HepG2 (cell line): ENCODE measurements at regions not wholly inside any gene's neighbourhood (a gene's known extent, or its start where the extent isn't known, plus 50 kb on each side); places are given as distances from the start of the nearest gene placed in this dataset.

Experiments
- ATAC-seq: fragments of 200-7000 bp; cut with Tn5 transposase; 3 replicates; pipeline ENCODE4 v1.9.1; 2020; ENCODE audit warnings: mild to moderate bottlenecking, moderate library complexity
- BruUV-seq: library from RNA; stranded (reverse); fragments of 400-500 nt; replicated peaks from 2 replicates; lab custom pipeline; 2021; lab: Mats Ljungman, UMichigan
- CTCF ChIA-PET: fragments of 300-600 bp; formaldehyde crosslinking; extraction: SDS; loops from one replicate; lab custom pipeline; 2021; ENCODE audit warnings: low total read pairs, inconsistent platforms, low intra/inter-chr PET ratio; lab: Yijun Ruan, JAX
- POLR2A ChIA-PET: fragments of 350-600 bp; sonication (Branson Sonifier 250); formaldehyde crosslinking; loops from one replicate; lab custom pipeline; 2020; ENCODE audit warnings: antibody characterized with exemption, inconsistent platforms; lab: Yijun Ruan, JAX
- DNase-seq: peaks from one replicate; pipeline ENCODE4 v3.0.0-alpha.2; 2015; ENCODE audit warnings: low spot score
- FAIRE-seq: peaks from 3 replicates; lab custom pipeline; 2011; peaks lifted over from hg19 to GRCh38; lab: Jason Lieb, UNC
- H2AFZ ChIP-seq: one replicate; pipeline ENCODE4 v1.6.1; 2011; ENCODE audit warnings: low read length, inconsistent platforms
- H3K27ac ChIP-seq: fragments of 300-600 bp; 3 replicates; pipeline ENCODE4 v1.8.0; 2011; ENCODE audit warnings: mixed run types, mild to moderate bottlenecking, mixed read lengths, low read length, inconsistent platforms; ENCODE audit not compliant: insufficient read depth; ENCODE audit errors: extremely low read length
- H3K27me3 ChIP-seq, 2 experiments: fragments of 200-600 bp in 1 of 2; 2 replicates in 1 of 2; 3 replicates in 1 of 2; pipeline versions ENCODE4 v1.6.0 to v1.8.0; 2011; ENCODE audit warnings: low read length in 2 of 2, mild to moderate bottlenecking in 2 of 2, moderate library complexity in 2 of 2, inconsistent platforms in 1 of 2; ENCODE audit not compliant: insufficient read depth in 2 of 2, control insufficient read depth in 1 of 2
- H3K36me3 ChIP-seq, 2 experiments: fragments of 200-600 bp in 1 of 2; replicated peaks in 1 of 2; 2 replicates in 1 of 2; 3 replicates in 1 of 2; pipeline versions ENCODE4 v1.5.1 to v1.8.0; 2011; ENCODE audit warnings: low read length in 2 of 2, inconsistent platforms in 1 of 2; ENCODE audit not compliant: insufficient read depth in 2 of 2, control insufficient read depth in 1 of 2
- H3K4me1 ChIP-seq: 2 replicates; pipeline ENCODE4 v1.5.1; 2012; ENCODE audit warnings: low read length, inconsistent platforms; ENCODE audit not compliant: insufficient read depth
- H3K4me2 ChIP-seq: 2 replicates; pipeline ENCODE4 v1.6.0; 2011; ENCODE audit warnings: low read depth, low read length, inconsistent platforms
- H3K4me3 ChIP-seq, 3 experiments: fragments of 200-600 bp in 1 of 3; sonication (generic), shearing (Covaris generic) in 1 of 3; replicated peaks in 1 of 3; 2 replicates each; pipeline ENCODE4 v1.5.1; 2011 to 2016; ENCODE audit warnings: low read length in 3 of 3, inconsistent platforms in 2 of 3, low read depth in 2 of 3, mild to moderate bottlenecking in 2 of 3, control low read depth in 1 of 3, mixed read lengths in 1 of 3; ENCODE audit not compliant: insufficient read depth in 1 of 3
- H3K79me2 ChIP-seq: one replicate; pipeline ENCODE4 v1.6.1; 2011; ENCODE audit warnings: low read length, inconsistent platforms; ENCODE audit not compliant: insufficient read depth
- H3K9ac ChIP-seq: 2 replicates; pipeline ENCODE4 v1.6.0; 2011; ENCODE audit warnings: mild to moderate bottlenecking, low read depth, low read length, inconsistent platforms; ENCODE audit not compliant: insufficient read depth
- H3K9me3 ChIP-seq: 2 replicates; pipeline ENCODE4 v1.5.1; 2012; ENCODE audit warnings: mild to moderate bottlenecking, low read length
- H4K20me1 ChIP-seq: 2 replicates; pipeline ENCODE4 v1.6.0; 2011; ENCODE audit warnings: inconsistent platforms, mild to moderate bottlenecking, low read length, moderate library complexity; ENCODE audit not compliant: insufficient read depth
- CHD2 ChIP-seq: IDR thresholded peaks from 2 replicates; pipeline ENCODE4 v1.6.1; 2011; ENCODE audit warnings: low read depth, low read length, improper control_type of control experiment
- ELF4 ChIP-seq: sonication (generic); formaldehyde crosslinking; IDR thresholded peaks from 2 replicates; pipeline ENCODE4 v1.5.0; 2020; ENCODE audit warnings: missing genetic modification reagents, mild to moderate bottlenecking, moderate library complexity, borderline replicate concordance
- FOXJ3 ChIP-seq: sonication (generic); formaldehyde crosslinking; IDR thresholded peaks from 2 replicates; pipeline ENCODE4 v1.4.0; 2020; ENCODE audit warnings: missing genetic modification reagents, mild to moderate bottlenecking, borderline replicate concordance
- HHEX ChIP-seq: IDR thresholded peaks from 2 replicates; pipeline ENCODE4 v1.6.1; 2016; ENCODE audit warnings: control low read depth
- KDM4B ChIP-seq: sonication (generic); formaldehyde crosslinking; IDR thresholded peaks from 2 replicates; pipeline ENCODE4 v1.4.0; 2020; ENCODE audit warnings: missing genetic modification reagents
- MATR3 ChIP-seq: sonication (generic); formaldehyde crosslinking; IDR thresholded peaks from 2 replicates; pipeline ENCODE4 v1.4.0; 2020; ENCODE audit warnings: missing genetic modification reagents
- REPIN1 ChIP-seq: sonication (generic); formaldehyde crosslinking; IDR thresholded peaks from 2 replicates; pipeline ENCODE4 v1.8.0; 2022; ENCODE audit warnings: missing genetic modification reagents, low read depth, mild to moderate bottlenecking, borderline replicate concordance
- TGIF2 ChIP-seq: IDR thresholded peaks from 2 replicates; pipeline ENCODE4 v1.6.1; 2016; ENCODE audit warnings: control low read depth, missing compliant biosample characterization
- U2AF1 ChIP-seq: fragments of 200-400 bp; formaldehyde crosslinking; optimal IDR thresholded peaks from 2 replicates; pipeline ENCODE3; 2017; ENCODE audit warnings: mild to moderate bottlenecking, low read depth, low read length
- U2AF2 ChIP-seq: fragments of 200-400 bp; formaldehyde crosslinking; IDR thresholded peaks from 2 replicates; pipeline ENCODE4 v1.6.1; 2017; ENCODE audit warnings: low read depth, mild to moderate bottlenecking, low read length
- ZNF276 ChIP-seq: sonication (generic); formaldehyde crosslinking; IDR thresholded peaks from 2 replicates; pipeline ENCODE4 v1.4.0; 2020; ENCODE audit warnings: mild to moderate bottlenecking, low read depth, missing genetic modification reagents
- ZNF333 ChIP-seq: sonication (generic); formaldehyde crosslinking; IDR thresholded peaks from 2 replicates; pipeline ENCODE4 v1.4.0; 2020; ENCODE audit warnings: mild to moderate bottlenecking, missing genetic modification reagents, borderline replicate concordance
- WGBS: methylation state at CpG from one replicate; pipeline ENCODE4 v1.1.6; 2017; ENCODE audit warnings: low lambda C conversion rate; 5-methylcytosine and 5-hydroxymethylcytosine counted together
- in situ Hi-C: cut with HindIII; loops from 2 replicates; pipeline ENCODE4 v1.10.0; 2017; ENCODE audit warnings: low pct_unique_long_range_greater_than_20kb; ENCODE audit not compliant: extremely low pct_ligation_motif_present
- intact Hi-C: fragments of 100-400 bp; cut with micrococcal nuclease; formaldehyde crosslinking; loops from one replicate; pipeline ENCODE4 v1.10.0; 2022; ENCODE audit not compliant: unreplicated experiment
- TF ChIP-seq, protein P1 (sequence below): IDR thresholded peaks from 2 replicates; pipeline ENCODE4 v1.6.1; 2016; ENCODE audit warnings: low read depth, missing genetic modification reagents, missing compliant biosample characterization
- TF ChIP-seq, protein P2 (sequence below): sonication (generic); formaldehyde crosslinking; IDR thresholded peaks from 2 replicates; pipeline ENCODE4 v1.5.1; 2020; ENCODE audit warnings: missing genetic modification reagents, mild to moderate bottlenecking, borderline replicate concordance
- TF ChIP-seq, protein P3 (sequence below): sonication (generic); formaldehyde crosslinking; IDR thresholded peaks from 2 replicates; pipeline ENCODE4 v1.8.1; 2023; ENCODE audit warnings: mild to moderate bottlenecking, inconsistent platforms, moderate library complexity, missing genetic modification reagents, borderline replicate concordance

DNA sequence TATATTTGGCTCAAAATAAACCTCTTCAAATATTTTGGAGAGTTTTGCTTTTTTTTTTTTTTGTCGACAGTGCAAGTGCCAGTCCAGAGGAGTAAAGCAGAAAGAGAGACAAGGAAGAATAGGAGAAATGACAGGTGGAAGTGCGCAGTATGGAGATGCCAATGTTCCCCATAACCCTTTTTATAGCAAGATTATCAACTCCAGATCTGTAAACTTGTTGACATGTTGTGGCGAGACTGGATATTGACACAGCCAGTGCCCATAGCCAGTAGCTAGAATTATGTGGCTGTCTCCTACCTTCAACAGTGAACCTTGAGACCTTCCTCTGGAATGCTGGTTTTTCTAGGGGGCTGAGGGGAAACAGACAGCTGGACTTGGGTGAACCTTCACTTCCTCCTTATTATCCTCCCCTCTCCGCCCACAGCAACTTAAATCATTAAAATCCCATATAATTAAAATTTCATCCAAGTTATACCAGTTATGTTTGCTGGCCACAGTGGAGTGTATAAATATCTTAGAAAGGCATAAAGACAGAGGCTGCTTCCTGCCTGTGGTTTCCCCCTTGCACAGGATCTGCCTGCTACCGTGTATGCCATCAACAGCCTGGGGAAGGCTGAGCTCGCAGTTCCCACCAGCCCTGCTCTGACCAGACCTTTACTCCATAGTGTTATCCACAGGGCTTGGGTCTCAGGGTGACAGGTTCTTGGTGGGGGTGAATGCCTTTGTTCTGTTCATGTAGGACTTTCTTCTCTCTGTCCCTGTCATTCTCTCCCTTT is 112.3 kb upstream of the ANKH start:
- H3K9me3 ChIP-seq, result 0 out of 2 replicates have a peak, but pooled peaks cover under 1% of the 10 kb centered on the region
- no peak for FAIRE-seq
- H3K4me1 ChIP-seq, result peaks cover 20% of the 10 kb centered on the region
- no peaks in the 10 kb centered on the region for H3K27me3 ChIP-seq
- BruUV-seq, result no TSS peak
- H3K36me3 ChIP-seq, result no peaks in the 10 kb centered on the region
- POLR2A ChIA-PET, result no interaction called here
- intact Hi-C loops, result no loop called here
- H3K79me2 ChIP-seq, result no peaks in the 10 kb centered on the region
- H3K4me3 ChIP-seq, result no peak overlapping the region
- no peaks in the 10 kb centered on the region for H4K20me1 ChIP-seq
- 48% methylated on average over 6 of the region's 6 CpGs for WGBS
- no peak overlapping the region for H2AFZ ChIP-seq
- no peak for DNase-seq
- H3K9ac ChIP-seq, result no peak overlapping the region
- no peak for ATAC-seq
- CTCF ChIA-PET, result no interaction called here
- H3K27ac ChIP-seq, result no peak overlapping the region
- no peak overlapping the region for H3K4me2 ChIP-seq
- in situ Hi-C loops, result no loop called here
- TF ChIP-seq, protein P1, sequence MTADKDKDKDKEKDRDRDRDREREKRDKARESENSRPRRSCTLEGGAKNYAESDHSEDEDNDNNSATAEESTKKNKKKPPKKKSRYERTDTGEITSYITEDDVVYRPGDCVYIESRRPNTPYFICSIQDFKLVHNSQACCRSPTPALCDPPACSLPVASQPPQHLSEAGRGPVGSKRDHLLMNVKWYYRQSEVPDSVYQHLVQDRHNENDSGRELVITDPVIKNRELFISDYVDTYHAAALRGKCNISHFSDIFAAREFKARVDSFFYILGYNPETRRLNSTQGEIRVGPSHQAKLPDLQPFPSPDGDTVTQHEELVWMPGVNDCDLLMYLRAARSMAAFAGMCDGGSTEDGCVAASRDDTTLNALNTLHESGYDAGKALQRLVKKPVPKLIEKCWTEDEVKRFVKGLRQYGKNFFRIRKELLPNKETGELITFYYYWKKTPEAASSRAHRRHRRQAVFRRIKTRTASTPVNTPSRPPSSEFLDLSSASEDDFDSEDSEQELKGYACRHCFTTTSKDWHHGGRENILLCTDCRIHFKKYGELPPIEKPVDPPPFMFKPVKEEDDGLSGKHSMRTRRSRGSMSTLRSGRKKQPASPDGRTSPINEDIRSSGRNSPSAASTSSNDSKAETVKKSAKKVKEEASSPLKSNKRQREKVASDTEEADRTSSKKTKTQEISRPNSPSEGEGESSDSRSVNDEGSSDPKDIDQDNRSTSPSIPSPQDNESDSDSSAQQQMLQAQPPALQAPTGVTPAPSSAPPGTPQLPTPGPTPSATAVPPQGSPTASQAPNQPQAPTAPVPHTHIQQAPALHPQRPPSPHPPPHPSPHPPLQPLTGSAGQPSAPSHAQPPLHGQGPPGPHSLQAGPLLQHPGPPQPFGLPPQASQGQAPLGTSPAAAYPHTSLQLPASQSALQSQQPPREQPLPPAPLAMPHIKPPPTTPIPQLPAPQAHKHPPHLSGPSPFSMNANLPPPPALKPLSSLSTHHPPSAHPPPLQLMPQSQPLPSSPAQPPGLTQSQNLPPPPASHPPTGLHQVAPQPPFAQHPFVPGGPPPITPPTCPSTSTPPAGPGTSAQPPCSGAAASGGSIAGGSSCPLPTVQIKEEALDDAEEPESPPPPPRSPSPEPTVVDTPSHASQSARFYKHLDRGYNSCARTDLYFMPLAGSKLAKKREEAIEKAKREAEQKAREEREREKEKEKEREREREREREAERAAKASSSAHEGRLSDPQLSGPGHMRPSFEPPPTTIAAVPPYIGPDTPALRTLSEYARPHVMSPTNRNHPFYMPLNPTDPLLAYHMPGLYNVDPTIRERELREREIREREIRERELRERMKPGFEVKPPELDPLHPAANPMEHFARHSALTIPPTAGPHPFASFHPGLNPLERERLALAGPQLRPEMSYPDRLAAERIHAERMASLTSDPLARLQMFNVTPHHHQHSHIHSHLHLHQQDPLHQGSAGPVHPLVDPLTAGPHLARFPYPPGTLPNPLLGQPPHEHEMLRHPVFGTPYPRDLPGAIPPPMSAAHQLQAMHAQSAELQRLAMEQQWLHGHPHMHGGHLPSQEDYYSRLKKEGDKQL (CRISPR knock-in tag), result no peak
- TF ChIP-seq ELF4 (CRISPR knock-in tag) (no peak), CHD2 (no peak), HHEX (CRISPR knock-in tag) (no peak), FOXJ3 (no peak), REPIN1 (no peak), U2AF2 (no peak), MATR3 (CRISPR knock-in tag) (no peak), ZNF276 (CRISPR knock-in tag) (no peak), U2AF1 (no peak), KDM4B (CRISPR knock-in tag) (no peak), TGIF2 (CRISPR knock-in tag) (no peak), ZNF333 (CRISPR knock-in tag) (no peak)
- TF ChIP-seq, protein P2, sequence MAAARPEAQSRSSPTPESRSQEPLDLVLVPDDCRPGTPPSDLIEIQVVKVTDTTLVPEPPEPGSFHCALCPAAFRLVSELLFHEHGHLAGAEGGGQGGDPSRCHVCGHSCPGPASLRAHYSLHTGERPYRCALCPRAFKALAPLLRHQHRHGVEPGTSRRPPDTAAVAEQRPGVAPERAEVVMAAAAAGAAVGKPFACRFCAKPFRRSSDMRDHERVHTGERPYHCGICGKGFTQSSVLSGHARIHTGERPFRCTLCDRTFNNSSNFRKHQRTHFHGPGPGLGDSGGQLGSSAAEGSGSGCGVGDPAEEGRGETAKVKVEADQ (CRISPR knock-in tag), result no peak
- TF ChIP-seq, protein P3, sequence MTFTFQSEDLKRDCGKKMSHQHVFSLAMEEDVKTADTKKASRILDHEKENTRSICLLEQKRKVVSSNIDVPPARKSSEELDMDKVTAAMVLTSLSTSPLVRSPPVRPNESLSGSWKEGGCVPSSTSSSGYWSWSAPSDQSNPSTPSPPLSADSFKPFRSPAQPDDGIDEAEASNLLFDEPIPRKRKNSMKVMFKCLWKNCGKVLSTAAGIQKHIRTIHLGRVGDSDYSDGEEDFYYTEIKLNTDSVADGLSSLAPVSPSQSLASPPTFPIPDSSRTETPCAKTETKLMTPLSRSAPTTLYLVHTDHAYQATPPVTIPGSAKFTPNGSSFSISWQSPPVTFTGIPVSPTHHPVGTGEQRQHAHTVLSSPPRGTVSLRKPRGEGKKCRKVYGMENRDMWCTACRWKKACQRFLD, result no peak
